ENCODE measurements at regions not wholly inside any gene's neighbourhood (a gene's known extent, or its start where the extent isn't known, plus 50 kb on each side); places are given as distances from the start of the nearest gene placed in this dataset.

DNA sequence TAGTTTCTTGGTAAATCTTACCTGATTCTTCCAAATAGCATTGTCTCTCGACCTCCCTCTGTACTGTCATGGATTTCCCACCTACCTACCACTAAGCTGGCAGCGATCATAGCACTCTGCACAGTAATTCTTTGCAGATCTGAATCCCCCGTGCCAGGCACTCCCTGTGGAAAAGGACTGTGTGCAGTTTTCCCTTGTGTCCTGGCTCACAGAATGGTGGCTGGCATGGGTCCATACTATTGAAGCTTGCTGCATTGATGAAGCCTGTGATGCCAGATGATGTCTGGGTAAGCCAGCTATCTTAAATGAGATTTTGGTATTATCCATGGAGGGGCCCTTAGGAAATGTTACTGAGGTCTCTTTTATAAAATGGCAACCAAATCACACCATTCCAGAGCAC is 135.7 kb downstream of the RPAP3 start:
- Histone ChIP-seq H3K27me3 (no peaks in the 10 kb centered on the region), H3K4me3 (no peak overlapping the region), H3K9me3 (ENCODE audit: low read depth) (no peaks in the 10 kb centered on the region), H4K20me1 (ENCODE audit: insufficient read depth, poor library complexity, severe bottlenecking) (no peaks in the 10 kb centered on the region), H3K27ac (no peak overlapping the region), H3K36me3 (replicated peaks; ENCODE audit: insufficient read depth, low read depth) (no peaks in the 10 kb centered on the region), H3K4me1 (ENCODE audit: insufficient read depth) (no peaks in the 10 kb centered on the region), H3K9me2 (replicated peaks; ENCODE audit: insufficient read depth) (no peaks in the 10 kb centered on the region), H3K79me2 (no peaks in the 10 kb centered on the region), H3K4me2 (no peak overlapping the region), H2AFZ (no peak overlapping the region)
- WGBS (ENCODE audit: low lambda C conversion rate, missing lambda C conversion rate) = 78% methylated on average over 3 of the region's 3 CpGs
- TF ChIP-seq EZH2phosphoT487 (IDR thresholded peaks at IDR 0.05; ENCODE audit: low read depth, severe bottlenecking, unreplicated experiment) (no peak), EZH2 (IDR thresholded peaks at IDR 0.05; ENCODE audit: borderline replicate concordance) (no peak)
- TF ChIP-seq, protein P1, sequence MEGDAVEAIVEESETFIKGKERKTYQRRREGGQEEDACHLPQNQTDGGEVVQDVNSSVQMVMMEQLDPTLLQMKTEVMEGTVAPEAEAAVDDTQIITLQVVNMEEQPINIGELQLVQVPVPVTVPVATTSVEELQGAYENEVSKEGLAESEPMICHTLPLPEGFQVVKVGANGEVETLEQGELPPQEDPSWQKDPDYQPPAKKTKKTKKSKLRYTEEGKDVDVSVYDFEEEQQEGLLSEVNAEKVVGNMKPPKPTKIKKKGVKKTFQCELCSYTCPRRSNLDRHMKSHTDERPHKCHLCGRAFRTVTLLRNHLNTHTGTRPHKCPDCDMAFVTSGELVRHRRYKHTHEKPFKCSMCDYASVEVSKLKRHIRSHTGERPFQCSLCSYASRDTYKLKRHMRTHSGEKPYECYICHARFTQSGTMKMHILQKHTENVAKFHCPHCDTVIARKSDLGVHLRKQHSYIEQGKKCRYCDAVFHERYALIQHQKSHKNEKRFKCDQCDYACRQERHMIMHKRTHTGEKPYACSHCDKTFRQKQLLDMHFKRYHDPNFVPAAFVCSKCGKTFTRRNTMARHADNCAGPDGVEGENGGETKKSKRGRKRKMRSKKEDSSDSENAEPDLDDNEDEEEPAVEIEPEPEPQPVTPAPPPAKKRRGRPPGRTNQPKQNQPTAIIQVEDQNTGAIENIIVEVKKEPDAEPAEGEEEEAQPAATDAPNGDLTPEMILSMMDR (IDR thresholded peaks at IDR 0.05; ENCODE audit: poor library complexity) = no peak
- DNase-seq (ENCODE audit: low spot score) = no peak

DNA sequence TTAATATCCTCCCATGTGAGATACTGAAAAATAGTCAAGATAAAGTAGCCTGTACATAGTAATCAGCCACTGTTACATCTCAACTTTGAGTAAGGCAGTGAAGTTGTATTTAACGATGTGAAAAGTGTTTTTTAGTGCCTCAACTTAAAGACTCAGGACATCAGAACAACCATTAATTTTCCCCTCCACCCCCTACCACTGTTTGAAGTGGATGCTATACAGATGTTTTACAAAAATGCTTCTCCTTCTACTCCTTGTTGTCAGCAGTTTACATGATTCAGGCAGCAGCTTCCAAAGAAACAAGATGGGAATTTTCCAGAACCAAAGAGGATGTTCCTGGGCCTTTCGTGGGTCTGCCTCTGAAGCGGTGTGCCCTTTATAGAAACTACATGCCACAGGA is 143.6 kb downstream of the RPAP3 start:
- Histone ChIP-seq H3K36me3 (replicated peaks; ENCODE audit: insufficient read depth, low read depth) (no peaks in the 10 kb centered on the region), H4K20me1 (ENCODE audit: insufficient read depth, poor library complexity, severe bottlenecking) (no peaks in the 10 kb centered on the region), H3K4me2 (no peak overlapping the region), H3K27ac (no peak overlapping the region), H3K4me3 (no peak overlapping the region), H3K4me1 (ENCODE audit: insufficient read depth) (no peaks in the 10 kb centered on the region), H3K9me2 (replicated peaks; ENCODE audit: insufficient read depth) (no peaks in the 10 kb centered on the region), H3K27me3 (no peaks in the 10 kb centered on the region), H3K9me3 (ENCODE audit: low read depth) (no peaks in the 10 kb centered on the region), H3K79me2 (no peaks in the 10 kb centered on the region), H2AFZ (no peak overlapping the region)
- WGBS (ENCODE audit: low lambda C conversion rate, missing lambda C conversion rate) = 62% methylated on average over 3 of the region's 3 CpGs
- TF ChIP-seq EZH2 (IDR thresholded peaks at IDR 0.05; ENCODE audit: borderline replicate concordance) (no peak), EZH2phosphoT487 (IDR thresholded peaks at IDR 0.05; ENCODE audit: low read depth, severe bottlenecking, unreplicated experiment) (no peak)
- TF ChIP-seq, protein P1 (IDR thresholded peaks at IDR 0.05; ENCODE audit: poor library complexity) = no peak
- DNase-seq (ENCODE audit: low spot score) = no peak

DNA sequence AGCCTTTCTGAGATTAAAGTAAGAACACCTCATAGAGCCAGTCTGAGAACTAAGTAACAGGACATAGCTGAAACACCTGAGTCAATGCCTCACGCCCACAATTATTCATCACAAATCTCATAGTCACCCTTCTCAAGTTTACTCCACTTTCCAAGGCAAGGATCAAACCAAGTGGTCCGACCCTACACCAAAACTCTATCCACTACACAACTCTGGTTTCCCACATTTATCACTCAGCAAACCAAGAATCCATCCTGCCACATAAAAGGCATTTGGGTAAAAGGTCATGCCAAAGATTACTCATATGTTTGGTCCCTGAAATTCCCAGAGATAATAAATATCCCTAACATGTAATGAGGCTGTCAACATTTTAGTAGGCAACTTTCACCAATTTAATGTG is 144.1 kb downstream of the RPAP3 start:
- Histone ChIP-seq H3K4me2 (no peak overlapping the region), H4K20me1 (ENCODE audit: insufficient read depth, poor library complexity, severe bottlenecking) (no peaks in the 10 kb centered on the region), H3K79me2 (no peaks in the 10 kb centered on the region), H2AFZ (no peak overlapping the region), H3K27ac (no peak overlapping the region), H3K9me3 (ENCODE audit: low read depth) (no peaks in the 10 kb centered on the region), H3K9me2 (replicated peaks; ENCODE audit: insufficient read depth) (no peaks in the 10 kb centered on the region), H3K36me3 (replicated peaks; ENCODE audit: insufficient read depth, low read depth) (no peaks in the 10 kb centered on the region), H3K4me1 (ENCODE audit: insufficient read depth) (no peaks in the 10 kb centered on the region), H3K27me3 (no peaks in the 10 kb centered on the region), H3K4me3 (no peak overlapping the region)
- DNase-seq (ENCODE audit: low spot score) = no peak
- WGBS (ENCODE audit: low lambda C conversion rate, missing lambda C conversion rate) = 68% methylated on average over 2 of the region's 2 CpGs
- no peak for TF ChIP-seq EZH2 (IDR thresholded peaks at IDR 0.05; ENCODE audit: borderline replicate concordance)
- TF ChIP-seq, protein P1 (IDR thresholded peaks at IDR 0.05; ENCODE audit: poor library complexity) = no peak

DNA sequence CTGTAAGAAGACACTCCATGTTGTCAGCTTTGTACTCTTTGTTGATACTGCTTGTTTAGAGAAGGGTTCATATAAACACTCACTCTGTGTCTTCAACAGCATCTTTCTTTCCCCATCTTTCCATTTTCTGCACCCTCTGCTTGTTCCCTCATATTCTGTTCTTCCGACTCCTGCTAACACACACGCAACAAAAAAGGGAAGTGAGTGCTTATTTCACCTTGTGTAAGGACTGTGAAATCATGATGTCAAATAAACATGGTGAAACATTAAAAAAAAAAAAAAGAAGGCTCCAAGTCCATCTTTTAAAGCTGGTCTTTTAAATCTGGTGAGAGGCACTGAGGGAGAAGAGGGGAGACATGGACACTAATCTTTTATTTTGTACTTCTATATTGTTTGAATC is 145.4 kb downstream of the RPAP3 start:
- Histone ChIP-seq H3K9me2 (replicated peaks; ENCODE audit: insufficient read depth) (no peaks in the 10 kb centered on the region), H3K27me3 (no peaks in the 10 kb centered on the region), H3K9me3 (ENCODE audit: low read depth) (no peaks in the 10 kb centered on the region), H3K4me1 (ENCODE audit: insufficient read depth) (no peaks in the 10 kb centered on the region), H3K79me2 (no peaks in the 10 kb centered on the region), H3K36me3 (replicated peaks; ENCODE audit: insufficient read depth, low read depth) (no peaks in the 10 kb centered on the region), H4K20me1 (ENCODE audit: insufficient read depth, poor library complexity, severe bottlenecking) (no peaks in the 10 kb centered on the region), H2AFZ (no peak overlapping the region), H3K4me3 (no peak overlapping the region), H3K27ac (no peak overlapping the region), H3K4me2 (no peak overlapping the region)
- TF ChIP-seq EZH2 (IDR thresholded peaks at IDR 0.05; ENCODE audit: borderline replicate concordance) (no peak), EZH2phosphoT487 (IDR thresholded peaks at IDR 0.05; ENCODE audit: low read depth, severe bottlenecking, unreplicated experiment) (no peak)
- TF ChIP-seq, protein P1 (IDR thresholded peaks at IDR 0.05; ENCODE audit: poor library complexity) = no peak
- DNase-seq (ENCODE audit: low spot score) = no peak
- WGBS (ENCODE audit: low lambda C conversion rate, missing lambda C conversion rate) = 97% methylated on average over 2 of the region's 2 CpGs
